ENCODE measurements at regions not wholly inside any gene's neighbourhood (a gene's known extent, or its start where the extent isn't known, plus 50 kb on each side); places are given as distances from the start of the nearest gene placed in this dataset.
A peak's percentile ranks its signal among the peaks of the same experiment; 100 is the strongest.

GRCh38 chr4:74528178-74528577 is 83.2 kb downstream of the AREG start:
- Histone ChIP-seq H2AK5ac (ENCODE audit: low read depth, low read length) (no peak overlapping the region), H3K4ac (ENCODE audit: low read length) (no peak overlapping the region), H3K9me3 (replicated peaks in 1 of 2; ENCODE audit: control insufficient read depth in 2 of 2, insufficient read depth in 1 of 2, low read depth in 1 of 2, low read length in 2 of 2) (no peaks in the 10 kb centered on the region), H2BK15ac (ENCODE audit: low read length) (no peak overlapping the region), H2AFZ (ENCODE audit: low read length) (no peak overlapping the region), H3K36me3 (replicated peaks in 1 of 2; ENCODE audit: control insufficient read depth in 2 of 2, insufficient read depth in 2 of 2, low read length in 2 of 2) (no peaks in the 10 kb centered on the region), H3K18ac (ENCODE audit: low read length) (no peak overlapping the region), H3K27ac (replicated peaks; ENCODE audit: low read length) (no peak overlapping the region), H3K4me1 (ENCODE audit: control insufficient read depth in 2 of 2, insufficient read depth in 1 of 2, low read depth in 1 of 2, low read length in 2 of 2) (no peaks in the 10 kb centered on the region), H3K14ac (ENCODE audit: low read length) (no peak overlapping the region), H3K4me3 (ENCODE audit: low read length in 2 of 2) (no peak overlapping the region), H3K4me2 (ENCODE audit: insufficient read depth, low read length, poor library complexity, severe bottlenecking) (no peak overlapping the region), H2BK120ac (ENCODE audit: low read depth, low read length) (no peak overlapping the region), H3K9ac (ENCODE audit: low read depth, low read length, poor library complexity) (no peak overlapping the region), H3K79me1 (ENCODE audit: low read depth, low read length) (no peaks in the 10 kb centered on the region), H2BK5ac (ENCODE audit: low read length) (no peak overlapping the region), H3K23ac (ENCODE audit: low read depth, low read length, poor library complexity) (no peak overlapping the region), H4K91ac (ENCODE audit: low read depth, low read length, poor library complexity) (no peak overlapping the region), H2BK12ac (ENCODE audit: low read length) (no peak overlapping the region), H4K8ac (ENCODE audit: low read depth, low read length) (no peak overlapping the region), H3K27me3 (ENCODE audit: control insufficient read depth in 3 of 3, insufficient read depth in 3 of 3, low read depth in 1 of 3, low read length in 3 of 3) (no peaks in the 10 kb centered on the region)
- no CpG with 5 or more reads among the region's 1 CpG for WGBS, 2 donors (ENCODE audit: extremely low coverage in 2 of 2, insufficient read length in 2 of 2, insufficient replicate concordance in 1 of 2)
- no peak for DNase-seq (ENCODE audit: low spot score)

GRCh38 chr4:74529284-74530041 is 84.5 kb downstream of the AREG start:
- Histone ChIP-seq H3K4me3 (ENCODE audit: low read length in 2 of 2) (no peak overlapping the region), H4K8ac (ENCODE audit: low read depth, low read length) (no peak overlapping the region), H2AFZ (ENCODE audit: low read length) (no peak overlapping the region), H3K4me2 (ENCODE audit: insufficient read depth, low read length, poor library complexity, severe bottlenecking) (no peak overlapping the region), H3K14ac (ENCODE audit: low read length) (no peak overlapping the region), H3K79me1 (ENCODE audit: low read depth, low read length) (no peaks in the 10 kb centered on the region), H2AK5ac (ENCODE audit: low read depth, low read length) (no peak overlapping the region), H3K9me3 (replicated peaks in 1 of 2; ENCODE audit: control insufficient read depth in 2 of 2, insufficient read depth in 1 of 2, low read depth in 1 of 2, low read length in 2 of 2) (no peaks in the 10 kb centered on the region), H2BK12ac (ENCODE audit: low read length) (no peak overlapping the region), H3K27me3 (ENCODE audit: control insufficient read depth in 3 of 3, insufficient read depth in 3 of 3, low read depth in 1 of 3, low read length in 3 of 3) (no peaks in the 10 kb centered on the region), H3K18ac (ENCODE audit: low read length) (no peak overlapping the region), H2BK120ac (ENCODE audit: low read depth, low read length) (no peak overlapping the region), H3K4ac (ENCODE audit: low read length) (no peak overlapping the region), H3K27ac (replicated peaks; ENCODE audit: low read length) (no peak overlapping the region), H3K4me1 (ENCODE audit: control insufficient read depth in 2 of 2, insufficient read depth in 1 of 2, low read depth in 1 of 2, low read length in 2 of 2) (no peaks in the 10 kb centered on the region), H2BK5ac (ENCODE audit: low read length) (no peak overlapping the region), H4K91ac (ENCODE audit: low read depth, low read length, poor library complexity) (no peak overlapping the region), H3K23ac (ENCODE audit: low read depth, low read length, poor library complexity) (no peak overlapping the region), H3K9ac (ENCODE audit: low read depth, low read length, poor library complexity) (no peak overlapping the region), H3K36me3 (replicated peaks in 1 of 2; ENCODE audit: control insufficient read depth in 2 of 2, insufficient read depth in 2 of 2, low read length in 2 of 2) (no peaks in the 10 kb centered on the region), H2BK15ac (ENCODE audit: low read length) (no peak overlapping the region)
- DNase-seq (ENCODE audit: low spot score): no peak
- no CpG with 5 or more reads among the region's 11 CpGs for WGBS, 2 donors (ENCODE audit: extremely low coverage in 2 of 2, insufficient read length in 2 of 2, insufficient replicate concordance in 1 of 2)

DNA sequence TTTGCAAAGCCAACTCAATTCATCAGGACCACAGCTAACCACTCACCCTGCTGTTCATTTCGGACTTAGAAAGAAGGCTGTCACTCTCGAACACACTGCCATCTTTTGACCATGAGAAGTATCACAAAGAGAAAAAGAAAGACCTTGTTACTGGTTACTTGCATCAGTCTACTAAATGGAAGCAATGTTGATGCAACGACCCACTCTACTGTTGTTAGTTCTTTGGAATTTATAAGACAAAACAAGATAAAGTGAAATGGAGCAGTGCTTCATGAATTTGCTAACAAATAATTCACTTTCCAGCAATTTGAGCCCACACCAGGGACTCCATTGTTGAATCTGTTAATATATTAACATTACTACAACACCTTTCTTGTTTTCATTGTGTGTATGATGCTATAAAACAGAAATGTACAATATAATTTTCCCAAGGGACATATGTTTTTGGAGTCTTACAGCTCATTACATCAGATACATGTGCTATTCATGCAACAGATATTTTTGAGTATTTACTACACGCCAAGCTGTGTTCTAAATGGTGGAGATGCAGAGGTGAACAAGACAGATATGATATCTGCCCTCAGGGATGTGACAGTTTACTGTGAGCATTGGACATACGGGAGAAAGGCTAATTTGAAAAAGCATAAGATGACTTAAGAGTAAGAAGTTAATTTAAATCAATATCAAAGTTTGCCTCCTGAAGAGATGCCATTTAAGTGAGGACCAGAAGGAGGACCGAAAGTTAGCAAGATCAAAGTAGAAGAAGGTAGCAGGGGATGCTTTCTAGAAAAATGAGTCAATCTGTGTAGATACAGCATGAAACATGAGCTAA is 87.2 kb downstream of the AREG start:
- no peak overlapping the region for H3K27ac ChIP-seq (replicated peaks; ENCODE audit: low read length)

DNA sequence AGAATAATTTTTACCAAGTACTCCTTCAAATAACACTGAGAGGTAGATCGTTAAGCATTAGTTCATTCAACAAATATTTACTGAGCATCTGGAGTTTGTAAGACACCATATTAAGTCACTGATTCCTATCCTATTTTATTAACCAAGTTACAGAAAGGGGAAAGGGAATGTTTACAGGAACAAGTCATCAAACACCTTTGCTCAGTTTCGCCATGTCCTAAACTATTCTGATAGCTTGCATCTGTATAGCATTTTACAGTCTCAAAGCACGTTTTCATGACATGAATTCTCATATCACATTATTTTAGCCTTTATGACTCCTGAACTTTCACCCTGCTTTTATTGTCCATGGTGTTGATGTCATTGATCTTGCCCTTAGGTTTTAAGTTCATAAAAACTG is 89.2 kb downstream of the AREG start:
- no peaks in the 10 kb centered on the region for H3K36me3 ChIP-seq (replicated peaks in 1 of 2; ENCODE audit: control insufficient read depth in 2 of 2, insufficient read depth in 2 of 2, low read length in 2 of 2)
- H3K4me2 ChIP-seq (ENCODE audit: insufficient read depth, low read length, poor library complexity, severe bottlenecking): no peak overlapping the region
- no peak overlapping the region for H3K23ac ChIP-seq (ENCODE audit: low read depth, low read length, poor library complexity)
- H2BK15ac ChIP-seq (ENCODE audit: low read length): no peak overlapping the region
- H3K4me1 ChIP-seq (ENCODE audit: control insufficient read depth in 2 of 2, insufficient read depth in 1 of 2, low read depth in 1 of 2, low read length in 2 of 2): no peaks in the 10 kb centered on the region
- no peak overlapping the region for H3K18ac ChIP-seq (ENCODE audit: low read length)
- no peak overlapping the region for H4K8ac ChIP-seq (ENCODE audit: low read depth, low read length)
- no peak overlapping the region for H3K4ac ChIP-seq (ENCODE audit: low read length)
- H3K79me1 ChIP-seq (ENCODE audit: low read depth, low read length): no peaks in the 10 kb centered on the region
- DNase-seq (ENCODE audit: low spot score): no peak
- no peak overlapping the region for H2BK120ac ChIP-seq (ENCODE audit: low read depth, low read length)
- no peak overlapping the region for H2BK5ac ChIP-seq (ENCODE audit: low read length)
- H2AFZ ChIP-seq (ENCODE audit: low read length): no peak overlapping the region
- H2AK5ac ChIP-seq (ENCODE audit: low read depth, low read length): no peak overlapping the region
- H3K27me3 ChIP-seq (ENCODE audit: control insufficient read depth in 3 of 3, insufficient read depth in 3 of 3, low read depth in 1 of 3, low read length in 3 of 3): no peaks in the 10 kb centered on the region
- no peaks in the 10 kb centered on the region for H3K9me3 ChIP-seq (replicated peaks in 1 of 2; ENCODE audit: control insufficient read depth in 2 of 2, insufficient read depth in 1 of 2, low read depth in 1 of 2, low read length in 2 of 2)
- no peak overlapping the region for H3K9ac ChIP-seq (ENCODE audit: low read depth, low read length, poor library complexity)
- no peak overlapping the region for H3K4me3 ChIP-seq (ENCODE audit: low read length in 2 of 2)
- H2BK12ac ChIP-seq (ENCODE audit: low read length): no peak overlapping the region
- no CpG with 5 or more reads among the region's 3 CpGs for WGBS, 2 donors (ENCODE audit: extremely low coverage in 2 of 2, insufficient read length in 2 of 2, insufficient replicate concordance in 1 of 2)
- H4K91ac ChIP-seq (ENCODE audit: low read depth, low read length, poor library complexity): no peak overlapping the region
- H3K27ac ChIP-seq (replicated peaks; ENCODE audit: low read length): no peak overlapping the region
- no peak overlapping the region for H3K14ac ChIP-seq (ENCODE audit: low read length)

More for the DNA sequence above, 87.2 kb downstream of the AREG start:
- Histone ChIP-seq H3K4me2 (ENCODE audit: insufficient read depth, low read length, poor library complexity, severe bottlenecking) (no peak overlapping the region), H3K36me3 (replicated peaks in 1 of 2; ENCODE audit: control insufficient read depth in 2 of 2, insufficient read depth in 2 of 2, low read length in 2 of 2) (no peaks in the 10 kb centered on the region), H2AK5ac (ENCODE audit: low read depth, low read length) (no peak overlapping the region), H3K14ac (ENCODE audit: low read length) (no peak overlapping the region), H3K23ac (ENCODE audit: low read depth, low read length, poor library complexity) (no peak overlapping the region), H3K18ac (ENCODE audit: low read length) (no peak overlapping the region), H2BK5ac (ENCODE audit: low read length) (no peak overlapping the region), H3K9ac (ENCODE audit: low read depth, low read length, poor library complexity) (no peak overlapping the region), H3K27me3 (ENCODE audit: control insufficient read depth in 3 of 3, insufficient read depth in 3 of 3, low read depth in 1 of 3, low read length in 3 of 3) (no peaks in the 10 kb centered on the region), H2BK12ac (ENCODE audit: low read length) (no peak overlapping the region), H2BK120ac (ENCODE audit: low read depth, low read length) (no peak overlapping the region), H3K79me1 (ENCODE audit: low read depth, low read length) (no peaks in the 10 kb centered on the region), H4K8ac (ENCODE audit: low read depth, low read length) (no peak overlapping the region), H3K4me1 (ENCODE audit: control insufficient read depth in 2 of 2, insufficient read depth in 1 of 2, low read depth in 1 of 2, low read length in 2 of 2) (no peaks in the 10 kb centered on the region), H4K91ac (ENCODE audit: low read depth, low read length, poor library complexity) (no peak overlapping the region), H3K4ac (ENCODE audit: low read length) (no peak overlapping the region), H2AFZ (ENCODE audit: low read length) (no peak overlapping the region), H3K9me3 (replicated peaks in 1 of 2; ENCODE audit: control insufficient read depth in 2 of 2, insufficient read depth in 1 of 2, low read depth in 1 of 2, low read length in 2 of 2) (no peaks in the 10 kb centered on the region), H3K4me3 (ENCODE audit: low read length in 2 of 2) (no peak overlapping the region), H2BK15ac (ENCODE audit: low read length) (no peak overlapping the region)
- DNase-seq (ENCODE audit: low spot score): peak; percentile 35
- WGBS, 2 donors (ENCODE audit: extremely low coverage in 2 of 2, insufficient read length in 2 of 2, insufficient replicate concordance in 1 of 2): no CpG with 5 or more reads among the region's 6 CpGs
